NCI-H2081 (cell line): ENCODE measurements at regions not wholly inside any gene's neighbourhood (a gene's known extent, or its start where the extent isn't known, plus 50 kb on each side); places are given as distances from the start of the nearest gene placed in this dataset.
"Not testable (repeated sequence)": the region's sequence is repeated elsewhere in the genome, so short reads cannot be mapped to it uniquely, and the experiment has no call there.

ENCODE experiments used
- DNase-seq, 2 experiments: peaks; one replicate each; lab custom pipeline; 2025; lab: John Stamatoyannopoulos, UW

DNA sequence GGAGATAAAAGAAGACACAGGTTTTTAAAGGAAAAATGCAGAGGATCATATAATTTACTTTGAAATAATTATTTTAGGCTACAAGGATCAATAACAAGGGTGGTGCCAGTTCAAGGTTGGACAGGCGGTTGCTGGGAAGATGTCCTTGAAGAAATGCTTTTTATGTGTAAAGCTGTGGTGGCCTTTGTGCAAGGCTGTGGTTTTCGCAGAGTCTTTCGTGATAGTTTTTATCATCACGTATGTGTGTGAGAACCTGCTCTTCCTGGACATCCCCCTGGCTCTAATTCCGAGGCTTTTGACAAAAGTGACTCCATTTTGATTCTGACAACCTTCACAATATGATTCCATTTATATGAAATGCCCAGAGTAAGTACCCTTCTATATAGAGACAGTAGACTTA is 85.8 kb upstream of the COG2 start:
- DNase-seq: no peak

DNA sequence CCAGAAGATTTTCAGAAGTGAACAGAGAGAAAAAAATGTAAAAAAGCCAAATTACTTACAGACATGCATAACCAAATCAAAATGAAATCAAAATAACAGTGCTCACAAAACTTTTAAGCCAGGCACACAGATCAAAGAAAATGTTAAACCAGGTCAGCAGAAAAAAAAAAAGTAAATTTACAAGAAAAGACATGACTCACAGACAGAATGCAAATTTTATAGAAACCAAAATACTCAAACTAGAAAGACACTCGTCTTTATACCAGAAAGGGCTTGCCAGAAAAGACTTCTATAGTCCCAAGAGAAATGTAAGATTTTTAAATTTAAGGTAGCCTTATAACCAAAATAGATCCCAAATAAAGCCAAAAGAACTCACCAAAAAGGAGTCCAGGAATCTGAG is 86.5 kb upstream of the COG2 start:
- DNase-seq: no peak

DNA sequence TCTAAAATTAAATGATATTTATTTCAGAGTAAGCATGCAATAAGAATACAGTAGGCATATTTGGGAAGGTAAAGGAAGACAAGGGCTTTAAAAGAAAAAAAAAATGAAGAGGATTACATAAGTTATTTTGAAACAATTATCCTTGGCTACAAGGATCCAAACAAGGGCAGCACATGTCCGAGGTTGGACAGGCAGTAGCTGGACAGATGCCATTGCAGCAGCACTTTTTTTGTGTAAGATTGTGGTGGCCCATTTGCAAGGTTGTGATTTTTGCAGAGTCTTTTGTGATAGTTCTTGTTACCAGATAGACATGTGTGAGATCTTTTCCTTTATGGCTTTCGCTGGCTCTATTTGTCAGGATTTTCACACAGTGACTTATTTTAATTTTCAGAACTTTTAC is 89.4 kb upstream of the COG2 start:
- no peak for DNase-seq

DNA sequence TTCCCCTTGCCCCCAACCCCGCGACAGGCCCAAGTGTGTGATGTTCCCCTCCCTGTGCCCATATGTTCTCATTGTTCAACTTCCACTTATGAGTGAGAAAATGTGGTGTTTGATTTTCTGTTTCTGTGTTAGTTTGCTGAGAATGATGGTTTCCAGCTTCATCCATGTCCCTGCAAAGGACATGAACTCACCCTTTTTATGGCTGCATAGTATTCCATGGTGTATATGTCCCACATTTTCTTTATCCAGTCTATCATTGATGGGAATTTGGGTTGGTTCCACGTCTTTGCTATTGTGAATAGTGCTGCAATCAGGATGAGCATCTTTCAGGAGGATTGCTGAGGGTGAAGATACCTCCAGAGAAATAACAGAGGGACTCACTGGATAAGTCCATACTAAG is 91.3 kb upstream of the COG2 start:
- not testable (repeated sequence) for DNase-seq

DNA sequence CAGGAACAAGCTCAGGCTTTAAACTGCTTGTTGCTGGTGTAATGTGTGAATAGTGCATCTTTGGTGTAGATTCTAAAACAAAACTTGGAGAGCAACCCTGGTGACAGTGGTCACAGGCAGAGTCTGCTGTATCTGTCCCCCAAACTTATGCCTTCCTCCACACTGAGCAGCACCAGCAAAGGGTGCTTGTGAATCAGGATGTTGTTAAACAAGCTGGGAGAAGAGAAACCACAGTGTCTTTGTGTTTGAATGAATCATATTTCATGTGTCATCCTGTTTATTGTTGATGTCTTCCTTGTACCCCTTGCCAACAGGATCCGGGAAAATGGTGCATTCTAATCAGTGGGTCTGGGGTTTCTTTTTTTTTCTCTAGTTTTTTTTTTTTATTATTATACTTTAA is 91.9 kb upstream of the COG2 start:
- DNase-seq: peak in 1 of 2 experiments; percentile 6

DNA sequence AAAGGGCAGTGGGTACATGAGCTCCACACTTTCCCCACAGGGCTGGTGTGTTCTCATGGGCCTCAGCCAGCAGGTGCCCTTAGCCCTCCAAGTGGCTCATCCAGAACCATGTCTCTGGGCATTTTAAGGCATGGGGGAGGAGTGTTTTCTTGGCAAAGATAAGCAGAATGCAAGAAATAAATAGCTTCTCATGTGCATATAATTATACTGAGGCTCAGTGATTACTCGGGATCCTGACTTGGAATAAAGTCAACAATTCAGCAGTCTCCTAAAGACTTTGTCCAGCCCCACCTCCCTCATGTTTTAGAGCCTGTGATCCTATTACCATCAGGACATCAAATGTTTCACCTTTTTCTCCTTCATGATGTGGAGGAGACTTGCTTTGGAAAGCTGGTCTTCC is 92.7 kb upstream of the COG2 start:
- DNase-seq: no peak

DNA sequence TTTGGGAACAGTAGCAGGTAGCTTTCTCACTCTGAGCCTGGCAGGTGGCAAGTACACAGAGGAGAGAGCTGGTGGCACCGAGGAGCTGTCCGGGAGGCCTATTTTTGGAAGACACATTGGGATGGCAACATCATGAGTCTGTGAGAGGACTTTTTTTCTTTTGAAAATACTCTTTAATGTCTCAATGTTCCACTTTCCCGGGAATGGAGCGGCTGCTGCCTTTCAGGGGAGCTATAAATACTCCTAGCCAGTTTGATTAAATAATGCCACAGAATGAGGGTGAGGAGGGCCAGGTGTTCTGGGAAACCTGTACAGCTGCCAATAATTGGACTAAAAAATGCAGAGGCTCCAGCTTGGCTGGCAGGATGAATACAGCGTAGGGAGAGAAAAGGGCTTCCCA is 93.3 kb upstream of the COG2 start:
- peak; percentile 52 to 87 for DNase-seq

DNA sequence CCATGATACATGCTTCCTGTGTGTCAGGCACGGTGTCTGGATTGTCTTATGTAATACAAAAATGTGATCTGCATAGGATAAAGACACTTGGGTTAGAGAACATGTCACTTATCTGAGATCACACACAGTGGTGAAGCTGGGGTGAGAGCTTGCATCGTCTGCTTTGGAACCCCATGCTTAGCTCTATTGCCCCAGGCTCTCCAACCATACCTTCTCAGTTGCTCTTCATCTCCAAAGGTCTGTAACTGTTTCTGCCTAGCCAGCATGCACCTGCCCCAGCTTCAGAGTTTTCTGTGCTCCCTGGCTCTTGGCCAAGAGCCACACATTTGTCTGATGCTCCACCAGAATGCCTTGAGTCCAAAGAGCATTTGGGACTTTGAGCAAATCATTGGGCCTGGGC is 93.9 kb upstream of the COG2 start:
- DNase-seq: peak; percentile 4 to 46

DNA sequence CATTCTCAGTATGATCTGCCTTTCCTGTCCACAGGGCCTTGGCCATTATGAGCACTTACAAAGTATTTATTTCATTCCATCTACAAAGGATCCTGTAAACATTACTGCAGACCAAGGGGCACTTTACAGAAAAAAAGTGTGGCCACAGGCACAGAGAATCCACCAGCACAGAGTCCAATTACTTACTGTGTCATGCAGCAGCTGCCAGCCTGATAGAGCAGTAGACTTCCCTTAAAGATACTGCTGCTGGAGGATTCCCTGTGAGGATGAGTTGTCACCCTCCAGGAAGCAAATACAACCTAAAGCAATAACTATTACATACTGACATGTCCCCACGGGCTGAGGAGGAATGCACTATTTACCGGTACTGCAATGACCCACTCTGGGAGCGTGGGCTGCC is 97.1 kb upstream of the COG2 start:
- DNase-seq: no peak

DNA sequence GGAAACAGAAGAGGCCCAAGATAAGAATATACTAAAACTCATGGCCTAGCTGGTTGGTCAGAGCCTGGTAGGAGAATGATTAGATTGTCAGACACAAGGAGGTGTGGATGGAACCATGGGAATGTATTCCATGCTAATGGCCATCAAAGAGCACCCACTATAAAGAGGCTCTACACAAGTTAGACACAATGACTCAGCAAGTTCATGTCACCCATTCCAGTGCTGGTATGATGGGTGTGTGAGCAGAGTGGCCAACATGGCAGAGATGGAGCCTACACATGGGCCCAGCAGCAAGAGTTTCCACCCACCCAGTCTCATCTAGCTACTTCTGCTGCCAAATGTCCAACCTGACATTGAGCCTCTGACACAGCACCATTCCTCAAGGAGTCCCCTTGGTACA is 97.5 kb upstream of the COG2 start:
- DNase-seq: no peak

DNA sequence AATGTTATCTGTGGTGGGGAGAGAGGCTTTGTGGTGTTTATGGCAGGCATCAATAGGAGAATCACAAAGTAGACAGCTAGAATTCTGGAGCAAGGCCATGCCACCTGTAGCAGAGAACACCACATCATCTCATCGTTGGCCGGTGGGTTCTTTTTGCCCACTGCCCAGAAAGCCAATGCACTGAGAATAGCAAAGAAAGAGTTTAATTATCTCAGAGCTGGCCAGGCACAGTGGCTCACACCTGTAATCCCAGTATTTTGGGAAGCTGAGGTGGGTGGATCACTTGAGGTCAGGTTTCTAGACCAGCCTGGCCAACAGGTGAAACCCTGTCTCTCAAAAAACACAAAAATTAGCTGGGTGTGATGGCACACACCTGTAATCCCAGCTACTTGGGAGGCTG is 99.2 kb upstream of the COG2 start:
- no peak for DNase-seq

DNA sequence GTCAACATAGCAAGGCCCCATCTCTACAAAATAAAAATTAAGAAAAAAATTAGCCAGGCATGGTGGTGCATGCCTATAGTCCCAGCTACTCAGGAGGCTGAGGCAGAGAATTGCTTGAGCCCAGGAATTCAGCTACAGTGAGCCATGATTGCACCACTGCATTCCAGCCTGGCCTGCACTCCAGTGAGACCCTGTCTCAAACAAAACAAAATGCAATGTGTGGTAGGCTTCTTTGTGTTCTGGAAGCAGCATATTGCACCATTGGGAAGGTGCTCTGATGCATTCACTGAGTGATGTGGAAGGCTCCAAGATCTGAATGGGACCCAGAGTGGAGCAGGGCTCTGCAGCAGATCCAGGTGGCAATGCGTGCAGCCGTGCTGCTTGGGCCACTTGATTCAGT is 99.6 kb upstream of the COG2 start:
- no peak for DNase-seq

DNA sequence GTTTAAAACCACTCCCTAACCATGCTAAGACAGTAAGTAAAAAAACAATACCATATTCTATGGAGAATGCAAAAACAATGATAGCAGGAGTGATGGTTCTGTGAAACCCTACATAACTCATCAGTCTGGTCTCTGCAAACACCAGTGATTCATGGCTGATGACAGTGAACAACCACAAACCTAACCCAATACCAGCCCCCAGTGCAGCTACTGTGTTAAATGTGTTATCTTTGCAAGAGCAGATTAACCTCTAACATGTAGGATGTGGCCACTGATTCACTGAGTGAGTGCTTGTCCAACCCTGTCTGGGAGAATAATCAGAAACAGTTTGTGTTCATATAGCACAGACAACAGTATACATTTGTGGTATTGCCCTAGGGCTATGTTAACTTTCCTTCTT is 100.2 kb upstream of the COG2 start:
- no peak for DNase-seq

DNA sequence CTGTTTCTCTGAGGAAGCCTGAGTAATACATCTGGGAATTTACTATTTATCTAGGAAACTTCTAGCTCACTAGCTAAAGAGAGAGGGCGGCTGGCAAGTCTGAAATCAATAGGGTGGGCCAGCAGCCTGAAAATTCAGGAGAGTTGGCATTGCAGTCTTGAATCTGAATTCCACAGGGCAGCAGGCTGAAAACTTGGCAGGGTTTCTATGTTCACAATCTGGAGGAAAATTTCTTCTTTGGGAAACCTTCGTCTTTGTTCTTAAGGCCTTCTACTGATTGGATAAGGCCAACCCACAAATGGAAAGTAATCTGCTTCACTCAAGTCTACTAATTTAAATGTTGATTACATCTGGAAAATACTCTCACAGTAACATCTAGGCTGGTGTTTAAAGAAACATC is 101.0 kb upstream of the COG2 start:
- no peak for DNase-seq

DNA sequence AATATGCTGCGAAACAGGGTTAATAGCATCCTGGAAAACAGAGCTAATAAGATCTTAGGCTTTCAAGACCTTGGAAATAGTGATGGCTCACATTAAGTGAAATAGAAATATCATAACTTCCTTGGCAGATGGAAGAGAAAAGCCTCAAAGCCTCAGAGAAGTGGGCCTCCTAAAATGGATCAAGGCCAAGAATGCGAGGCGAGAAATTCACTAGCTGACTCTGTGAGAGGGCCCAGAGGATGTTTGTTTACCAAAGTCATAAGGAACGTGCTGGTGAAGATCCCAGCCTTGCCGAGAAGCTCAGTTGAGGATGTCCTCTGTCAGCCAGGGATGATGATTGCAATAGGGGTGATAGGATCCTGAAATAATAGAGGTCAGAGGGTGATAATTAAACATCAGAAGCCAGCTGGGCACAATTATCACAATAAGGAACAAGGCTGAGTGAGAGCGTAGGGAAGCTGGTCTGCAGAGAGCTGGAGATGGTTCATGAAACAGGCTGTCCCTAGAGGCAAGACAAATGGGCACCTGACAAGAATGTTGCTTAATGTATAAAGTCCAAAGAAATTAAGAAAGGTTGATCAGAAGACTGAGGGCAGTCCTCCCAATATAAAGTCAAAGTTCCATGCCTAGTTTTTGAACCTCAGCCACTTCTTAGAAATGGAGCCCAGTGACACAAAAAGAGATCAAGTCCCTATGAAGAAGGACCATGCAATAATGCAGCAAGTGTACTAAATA is 101.7 kb upstream of the COG2 start:
- DNase-seq: no peak

DNA sequence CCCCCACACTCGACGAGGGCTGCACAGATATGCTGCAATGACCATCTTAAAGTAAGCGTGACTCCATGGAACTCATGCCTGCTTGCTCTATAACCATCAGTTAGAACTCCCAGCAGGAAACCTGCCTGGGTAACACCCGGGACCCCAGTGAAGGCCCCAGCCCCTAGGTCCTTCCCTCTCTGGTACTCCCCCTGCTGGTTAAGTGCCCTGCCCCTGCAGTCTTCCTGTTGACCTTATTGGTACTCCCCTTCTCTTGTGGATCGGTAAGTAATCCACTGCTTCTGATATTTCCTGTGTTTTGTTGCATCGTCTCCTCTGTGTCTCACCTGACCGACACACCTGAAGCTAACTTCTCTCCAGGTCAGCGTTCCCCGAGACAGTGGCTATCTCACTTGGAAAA is 104.8 kb upstream of the COG2 start:
- DNase-seq: no peak

DNA sequence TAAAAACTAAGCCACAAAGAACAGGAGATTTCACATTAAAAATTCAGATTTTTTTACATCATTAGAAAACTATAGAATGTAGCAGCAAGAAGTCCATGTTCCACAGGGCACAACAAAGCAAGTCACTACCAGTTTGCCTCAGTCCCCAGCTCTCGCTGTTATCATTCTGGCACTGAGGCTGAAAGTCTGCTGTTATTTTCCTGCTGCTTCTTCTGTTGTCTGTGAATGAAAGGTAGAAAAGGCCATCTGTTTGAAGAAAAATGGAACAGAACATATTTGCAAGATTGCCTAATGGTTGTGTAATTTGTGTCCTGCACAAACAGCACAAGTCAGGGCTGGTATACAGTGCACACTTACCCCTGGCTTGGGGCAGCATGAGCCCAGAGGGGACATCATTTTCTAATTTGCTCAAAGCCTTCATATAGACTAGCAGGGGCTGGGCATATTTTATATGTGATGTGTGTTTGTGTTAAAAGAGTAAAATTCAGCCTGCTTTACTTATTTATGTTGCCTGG is 105.6 kb upstream of the COG2 start:
- DNase-seq: no peak

DNA sequence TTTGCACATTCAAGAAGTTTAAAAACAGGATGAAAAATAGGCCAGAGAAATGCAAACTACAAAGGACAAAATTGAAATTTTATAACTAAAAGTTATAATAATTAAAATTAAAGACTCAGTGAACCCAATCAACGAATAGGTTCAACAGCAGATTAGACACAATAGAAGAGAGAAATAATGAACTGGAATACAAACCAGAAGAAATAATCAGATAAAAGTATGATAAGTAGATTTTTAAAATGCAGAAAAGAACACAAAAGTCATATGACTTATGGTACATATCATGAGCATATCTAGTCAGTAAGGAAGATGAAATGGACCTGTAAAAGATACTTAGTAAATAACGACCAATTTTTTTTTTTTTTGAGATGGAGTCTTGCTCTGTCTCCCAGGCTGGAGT is 108.1 kb upstream of the COG2 start:
- DNase-seq: no peak

DNA sequence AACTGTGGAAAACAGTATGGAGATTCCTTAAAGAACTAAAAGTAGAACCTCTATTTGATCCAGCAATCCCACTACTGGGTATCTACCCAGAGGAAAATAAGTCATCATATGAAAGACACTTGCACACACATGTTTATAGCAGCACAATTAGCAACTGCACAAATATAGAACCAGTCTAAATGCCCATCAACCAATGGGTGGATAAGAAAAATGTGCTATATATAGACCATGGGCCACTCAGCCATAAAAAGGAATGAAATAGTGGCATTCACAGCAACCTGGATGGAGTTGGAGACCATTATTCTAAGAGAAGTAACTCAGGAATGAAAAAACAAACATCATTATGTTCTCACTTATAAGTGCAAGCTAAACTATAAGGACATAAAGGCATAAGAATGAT is 105.0 kb upstream of the PGBD5 start:
- DNase-seq: no peak

DNA sequence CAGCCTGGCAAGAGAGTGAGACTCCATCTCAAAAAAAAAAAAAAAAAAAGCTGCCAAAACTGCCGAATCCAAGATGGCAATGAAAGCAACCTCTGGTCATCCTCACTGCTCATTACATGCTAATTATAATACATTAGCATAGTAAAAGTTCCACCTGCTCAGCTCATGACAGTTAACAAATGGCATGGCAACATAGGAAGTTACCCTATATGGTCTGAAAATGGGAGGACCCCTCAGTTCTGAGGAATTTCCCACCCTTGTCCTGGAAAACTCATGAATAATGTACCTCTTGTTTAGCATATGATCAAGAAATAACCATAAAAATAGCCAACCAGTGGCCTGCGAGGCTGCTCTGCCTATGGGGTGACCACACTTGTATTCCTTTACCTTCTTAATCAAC is 93.1 kb upstream of the PGBD5 start:
- no peak for DNase-seq

DNA sequence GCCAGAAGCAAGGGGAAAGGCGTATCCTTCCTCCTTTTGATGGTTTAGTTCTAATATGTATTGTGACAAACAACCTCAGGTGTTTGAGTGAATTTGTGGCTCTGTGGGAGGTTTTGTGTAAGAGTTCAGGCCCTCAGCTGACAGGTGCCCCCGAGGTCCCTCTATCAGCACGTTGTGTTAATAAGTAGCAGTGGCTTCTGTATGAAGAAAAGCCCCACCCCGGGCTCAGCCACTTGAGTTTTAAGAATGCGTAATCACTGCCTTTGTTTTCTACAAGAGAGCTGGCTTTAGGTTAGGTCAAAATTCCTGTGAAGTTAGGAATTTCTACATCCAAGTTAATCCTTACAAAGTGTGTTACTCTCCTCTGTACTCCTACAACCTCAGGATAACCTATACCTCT is 92.4 kb upstream of the PGBD5 start:
- DNase-seq: no peak

DNA sequence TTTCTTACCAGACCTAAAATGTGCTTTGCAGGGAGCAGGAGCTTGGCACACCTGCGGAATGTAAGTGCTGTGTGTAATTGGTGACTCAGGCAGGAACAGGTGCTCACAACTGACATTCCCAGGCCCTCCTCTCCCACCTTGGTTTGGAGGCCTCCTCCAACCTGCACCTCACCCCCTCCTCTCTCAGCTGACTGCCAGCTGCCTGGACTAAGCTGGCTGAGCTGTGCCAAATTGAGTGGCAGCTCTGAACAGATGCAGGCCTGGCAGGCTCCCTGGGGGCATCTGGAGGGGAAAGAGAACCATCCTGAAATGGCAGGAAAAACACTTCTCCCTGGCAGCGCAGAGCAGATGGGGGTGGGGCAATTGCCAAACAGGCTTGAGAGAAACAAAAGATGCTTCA is 91.7 kb upstream of the PGBD5 start:
- DNase-seq: peak; percentile 49 to 69

DNA sequence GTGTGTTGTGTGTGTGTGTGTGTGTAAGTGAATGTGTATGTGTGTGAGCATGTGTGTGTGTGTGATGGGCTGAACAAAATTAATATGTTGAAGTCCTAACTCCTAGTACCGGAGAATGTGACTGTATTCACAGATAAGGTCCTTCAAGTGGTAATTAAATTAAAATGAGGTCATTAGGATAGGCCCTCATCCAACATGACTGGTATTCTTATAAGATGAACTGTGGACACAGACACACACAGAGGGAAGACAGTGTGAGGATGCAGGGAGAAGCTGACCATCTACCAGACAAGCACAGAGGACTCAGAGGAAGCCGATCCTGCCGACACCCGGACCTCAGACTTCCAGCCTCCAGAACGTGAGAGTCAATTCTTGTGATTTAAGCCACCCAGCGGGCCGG is 91.2 kb upstream of the PGBD5 start:
- DNase-seq: no peak

DNA sequence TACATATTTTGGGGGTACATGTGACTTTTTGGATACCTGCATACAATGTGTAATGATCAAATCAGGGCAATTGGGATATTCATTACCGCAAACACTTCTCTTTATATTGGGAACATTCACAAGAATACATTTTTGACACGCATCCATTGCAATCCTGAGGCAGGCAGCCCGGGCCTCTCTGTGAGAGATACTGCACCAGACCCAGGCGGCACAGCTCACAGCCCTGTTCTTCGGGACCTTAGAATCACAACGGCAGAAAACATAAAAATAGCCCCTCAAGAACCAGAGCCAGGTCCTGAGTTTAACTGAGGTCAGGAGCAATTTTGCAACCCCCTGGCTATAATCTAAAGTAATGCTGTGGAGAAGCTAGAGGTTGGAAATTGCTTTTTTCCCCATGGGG is 90.8 kb upstream of the PGBD5 start:
- no peak for DNase-seq
